IMR-90 (cell line): ENCODE measurements at regions not wholly inside any gene's neighbourhood (a gene's known extent, or its start where the extent isn't known, plus 50 kb on each side); places are given as distances from the start of the nearest gene placed in this dataset.

Experiments
- BHLHE40 ChIP-seq: fragments of 150-350 bp; IDR thresholded peaks from 2 replicates; pipeline ENCODE4 v1.6.1; 2016; ENCODE audit warnings: mild to moderate bottlenecking, low read depth, low read length
- CEBPB ChIP-seq: IDR thresholded peaks from 2 replicates; pipeline ENCODE4 v1.6.1; 2012; ENCODE audit warnings: low read depth, low read length, improper control_type of control experiment
- CHD1 ChIP-seq: IDR thresholded peaks from 2 replicates; pipeline ENCODE4 v1.6.1; 2012; ENCODE audit warnings: low read depth, low read length, improper control_type of control experiment
- CTCF ChIP-seq: conservative IDR thresholded peaks from 2 replicates; pipeline ENCODE4 v1.5.1; 2012; ENCODE audit warnings: mild to moderate bottlenecking, low read depth, low read length, improper control_type of control experiment
- MAFK ChIP-seq: IDR thresholded peaks from 2 replicates; pipeline ENCODE4 v1.6.1; 2012; ENCODE audit warnings: low read depth, low read length, improper control_type of control experiment
- MXI1 ChIP-seq: IDR thresholded peaks from 2 replicates; pipeline ENCODE4 v1.6.1; 2012; ENCODE audit warnings: low read depth, mild to moderate bottlenecking, low read length, moderate library complexity, borderline replicate concordance
- POLR2A ChIP-seq: IDR thresholded peaks from 2 replicates; pipeline ENCODE4 v1.6.1; 2012; ENCODE audit warnings: mild to moderate bottlenecking, low read depth, low read length
- SMC3 ChIP-seq: fragments of 150-350 bp; IDR thresholded peaks from 2 replicates; pipeline ENCODE4 v1.6.1; 2016; ENCODE audit warnings: low read depth, mild to moderate bottlenecking, antibody characterized with exemption, low read length, moderate library complexity
- TF ChIP-seq, protein P1 (sequence below): fragments of 150-350 bp; IDR thresholded peaks from 2 replicates; pipeline ENCODE4 v1.6.1; 2016; ENCODE audit warnings: low read depth, mild to moderate bottlenecking, low read length, moderate library complexity, borderline replicate concordance
- TF ChIP-seq, protein P2 (sequence below): fragments of 150-350 bp; IDR thresholded peaks from 2 replicates; pipeline ENCODE4 v1.6.1; 2017; ENCODE audit warnings: mild to moderate bottlenecking, antibody characterized with exemption, low read length, low read depth

DNA sequence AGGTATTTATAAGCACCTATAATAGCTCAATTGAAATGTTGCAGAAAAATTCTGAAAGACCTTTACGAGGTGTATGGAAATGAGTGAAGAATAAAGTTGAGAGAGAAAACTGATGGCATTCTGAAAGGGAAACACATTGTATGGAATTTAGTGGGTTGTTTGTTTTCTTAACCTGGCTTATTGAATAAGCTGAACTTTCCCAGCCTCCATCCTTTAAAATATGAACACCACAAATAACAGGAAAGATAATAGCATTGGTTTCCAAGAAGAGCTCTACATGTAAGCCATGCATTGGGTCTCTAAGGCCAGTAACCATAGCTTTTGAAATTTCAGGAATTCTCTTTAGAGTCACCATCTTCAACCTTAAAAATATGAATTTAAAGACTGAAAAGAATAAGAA lies 709.0 kb downstream of the USP25 start:
- TF ChIP-seq CTCF (no peak), MAFK (no peak), POLR2A (no peak), SMC3 (no peak), MXI1 (no peak), CHD1 (no peak), CEBPB (no peak), BHLHE40 (no peak)
- TF ChIP-seq, protein P1, sequence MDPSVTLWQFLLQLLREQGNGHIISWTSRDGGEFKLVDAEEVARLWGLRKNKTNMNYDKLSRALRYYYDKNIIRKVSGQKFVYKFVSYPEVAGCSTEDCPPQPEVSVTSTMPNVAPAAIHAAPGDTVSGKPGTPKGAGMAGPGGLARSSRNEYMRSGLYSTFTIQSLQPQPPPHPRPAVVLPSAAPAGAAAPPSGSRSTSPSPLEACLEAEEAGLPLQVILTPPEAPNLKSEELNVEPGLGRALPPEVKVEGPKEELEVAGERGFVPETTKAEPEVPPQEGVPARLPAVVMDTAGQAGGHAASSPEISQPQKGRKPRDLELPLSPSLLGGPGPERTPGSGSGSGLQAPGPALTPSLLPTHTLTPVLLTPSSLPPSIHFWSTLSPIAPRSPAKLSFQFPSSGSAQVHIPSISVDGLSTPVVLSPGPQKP = no peak
- TF ChIP-seq, protein P2, sequence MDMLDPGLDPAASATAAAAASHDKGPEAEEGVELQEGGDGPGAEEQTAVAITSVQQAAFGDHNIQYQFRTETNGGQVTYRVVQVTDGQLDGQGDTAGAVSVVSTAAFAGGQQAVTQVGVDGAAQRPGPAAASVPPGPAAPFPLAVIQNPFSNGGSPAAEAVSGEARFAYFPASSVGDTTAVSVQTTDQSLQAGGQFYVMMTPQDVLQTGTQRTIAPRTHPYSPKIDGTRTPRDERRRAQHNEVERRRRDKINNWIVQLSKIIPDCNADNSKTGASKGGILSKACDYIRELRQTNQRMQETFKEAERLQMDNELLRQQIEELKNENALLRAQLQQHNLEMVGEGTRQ = no peak
